ENCODE measurements at regions not wholly inside any gene's neighbourhood (a gene's known extent, or its start where the extent isn't known, plus 50 kb on each side); places are given as distances from the start of the nearest gene placed in this dataset.

GRCh38 chr1:30638811-30639210 is 84.6 kb downstream of the MATN1 start (continued):
- TF ChIP-seq, protein P1, sequence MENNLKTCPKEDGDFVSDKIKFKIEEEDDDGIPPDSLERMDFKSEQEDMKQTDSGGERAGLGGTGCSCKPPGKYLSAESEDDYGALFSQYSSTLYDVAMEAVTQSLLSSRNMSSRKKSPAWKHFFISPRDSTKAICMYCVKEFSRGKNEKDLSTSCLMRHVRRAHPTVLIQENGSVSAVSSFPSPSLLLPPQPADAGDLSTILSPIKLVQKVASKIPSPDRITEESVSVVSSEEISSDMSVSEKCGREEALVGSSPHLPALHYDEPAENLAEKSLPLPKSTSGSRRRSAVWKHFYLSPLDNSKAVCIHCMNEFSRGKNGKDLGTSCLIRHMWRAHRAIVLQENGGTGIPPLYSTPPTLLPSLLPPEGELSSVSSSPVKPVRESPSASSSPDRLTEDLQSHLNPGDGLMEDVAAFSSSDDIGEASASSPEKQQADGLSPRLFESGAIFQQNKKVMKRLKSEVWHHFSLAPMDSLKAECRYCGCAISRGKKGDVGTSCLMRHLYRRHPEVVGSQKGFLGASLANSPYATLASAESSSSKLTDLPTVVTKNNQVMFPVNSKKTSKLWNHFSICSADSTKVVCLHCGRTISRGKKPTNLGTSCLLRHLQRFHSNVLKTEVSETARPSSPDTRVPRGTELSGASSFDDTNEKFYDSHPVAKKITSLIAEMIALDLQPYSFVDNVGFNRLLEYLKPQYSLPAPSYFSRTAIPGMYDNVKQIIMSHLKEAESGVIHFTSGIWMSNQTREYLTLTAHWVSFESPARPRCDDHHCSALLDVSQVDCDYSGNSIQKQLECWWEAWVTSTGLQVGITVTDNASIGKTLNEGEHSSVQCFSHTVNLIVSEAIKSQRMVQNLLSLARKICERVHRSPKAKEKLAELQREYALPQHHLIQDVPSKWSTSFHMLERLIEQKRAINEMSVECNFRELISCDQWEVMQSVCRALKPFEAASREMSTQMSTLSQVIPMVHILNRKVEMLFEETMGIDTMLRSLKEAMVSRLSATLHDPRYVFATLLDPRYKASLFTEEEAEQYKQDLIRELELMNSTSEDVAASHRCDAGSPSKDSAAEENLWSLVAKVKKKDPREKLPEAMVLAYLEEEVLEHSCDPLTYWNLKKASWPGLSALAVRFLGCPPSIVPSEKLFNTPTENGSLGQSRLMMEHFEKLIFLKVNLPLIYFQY (CRISPR knock-in tag; IDR thresholded peaks at IDR 0.05; ENCODE audit: borderline replicate concordance) = no peak
- TF ChIP-seq, protein P2, sequence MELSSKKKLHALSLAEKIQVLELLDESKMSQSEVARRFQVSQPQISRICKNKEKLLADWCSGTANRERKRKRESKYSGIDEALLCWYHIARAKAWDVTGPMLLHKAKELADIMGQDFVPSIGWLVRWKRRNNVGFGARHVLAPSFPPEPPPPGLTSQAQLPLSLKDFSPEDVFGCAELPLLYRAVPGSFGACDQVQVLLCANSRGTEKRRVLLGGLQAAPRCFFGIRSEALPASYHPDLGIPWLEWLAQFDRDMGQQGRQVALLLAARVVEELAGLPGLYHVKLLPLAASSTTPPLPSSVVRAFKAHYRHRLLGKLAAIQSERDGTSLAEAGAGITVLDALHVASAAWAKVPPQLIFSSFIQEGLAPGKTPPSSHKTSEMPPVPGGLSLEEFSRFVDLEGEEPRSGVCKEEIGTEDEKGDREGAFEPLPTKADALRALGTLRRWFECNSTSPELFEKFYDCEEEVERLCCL (CRISPR knock-in tag; IDR thresholded peaks at IDR 0.05; ENCODE audit: borderline replicate concordance) = no peak
- TF ChIP-seq ZNF549 (CRISPR knock-in tag; IDR thresholded peaks at IDR 0.05) = no peak
- TF ChIP-seq ZNF652 (CRISPR knock-in tag; IDR thresholded peaks at IDR 0.05; ENCODE audit: borderline replicate concordance, low read depth) = no peak
- no peak for TF ChIP-seq TBX2 (CRISPR knock-in tag; IDR thresholded peaks at IDR 0.05; ENCODE audit: borderline replicate concordance)

DNA sequence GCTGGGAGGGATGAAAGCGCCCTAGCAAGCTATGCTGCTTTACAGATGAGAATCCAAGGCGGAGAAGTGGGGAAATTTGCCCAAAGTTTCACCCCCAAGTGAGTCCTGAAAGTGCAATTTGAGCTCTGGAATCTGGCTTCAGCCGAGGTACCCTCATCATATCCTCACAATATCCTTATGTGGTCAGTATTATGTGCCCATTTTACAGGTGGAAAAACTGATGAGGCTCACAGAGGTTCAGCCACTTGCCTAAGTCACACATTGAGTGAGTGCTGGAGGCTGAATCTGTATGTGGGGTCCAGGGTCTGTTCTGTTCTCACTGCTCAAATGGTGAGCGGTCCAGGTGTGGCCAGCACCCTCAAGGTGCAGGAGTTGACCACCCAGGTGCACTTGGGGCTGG is 85.3 kb downstream of the MATN1 start:
- Histone ChIP-seq H3K79me2 (ENCODE audit: insufficient read depth, low read length) (no peaks in the 10 kb centered on the region), H2AFZ (ENCODE audit: low read length) (no peak overlapping the region), H3K27ac (ENCODE audit: extremely low read length, insufficient read depth, low read length) (no peak overlapping the region), H3K9ac (ENCODE audit: insufficient read depth, low read depth, low read length) (no peak overlapping the region), H3K4me1 (ENCODE audit: insufficient read depth, low read length) (no peaks in the 10 kb centered on the region), H3K9me3 (ENCODE audit: low read length) (no peaks in the 10 kb centered on the region), H4K20me1 (ENCODE audit: insufficient read depth, low read length) (no peaks in the 10 kb centered on the region), H3K27me3 (ENCODE audit: control insufficient read depth in 1 of 2, insufficient read depth in 2 of 2, low read length in 2 of 2) (peaks cover 0 to 22% of the 10 kb centered on the region in 2 experiments; a peak in 2 of 5 replicates), H3K4me3 (replicated peaks in 1 of 3; ENCODE audit: insufficient read depth in 1 of 3, low read depth in 2 of 3, low read length in 3 of 3) (no peak overlapping the region), H3K4me2 (ENCODE audit: low read depth, low read length) (no peak overlapping the region), H3K36me3 (replicated peaks in 1 of 2; ENCODE audit: control insufficient read depth in 1 of 2, insufficient read depth in 2 of 2, low read length in 2 of 2) (no peaks in the 10 kb centered on the region)
- no TSS peak for BruUV-seq (replicated peaks)
- 16% methylated on average over 4 of the region's 4 CpGs for WGBS (ENCODE audit: low lambda C conversion rate)
- CTCF ChIA-PET (ENCODE audit: low intra/inter-chr PET ratio, low total read pairs) = no interaction called here
- no peak for FAIRE-seq
- POLR2A ChIA-PET = no interaction called here
- DNase-seq (ENCODE audit: low spot score) = no peak
- intact Hi-C loops (cut with micrococcal nuclease; ENCODE audit: unreplicated experiment) (no loop called here), in situ Hi-C loops (cut with HindIII; ENCODE audit: extremely low pct_ligation_motif_present, low pct_unique_long_range_greater_than_20kb) (no loop called here)
- no peak for ATAC-seq
- TF ChIP-seq NFKBIZ (CRISPR knock-in tag; IDR thresholded peaks at IDR 0.05) (no peak), POLR2AphosphoS5 (IDR thresholded peaks at IDR 0.05; ENCODE audit: low read depth, low read length) (no peak), HOXA7 (CRISPR knock-in tag; IDR thresholded peaks at IDR 0.05) (no peak), ZNF629 (CRISPR knock-in tag; conservative IDR thresholded peaks at IDR 0.05) (peak; percentile 55), BORCS8-MEF2B (CRISPR knock-in tag; IDR thresholded peaks at IDR 0.05) (no peak)
